Esophagus (tissue), 2 donors: ENCODE measurements at regions not wholly inside any gene's neighbourhood (a gene's known extent, or its start where the extent isn't known, plus 50 kb on each side); places are given as distances from the start of the nearest gene placed in this dataset.
"Not testable (repeated sequence)": the region's sequence is repeated elsewhere in the genome, so short reads cannot be mapped to it uniquely, and the experiment has no call there.

Experiments
- H3K27ac ChIP-seq, 2 donors: one replicate each; pipeline ENCODE4 v1.5.1; 2013; ENCODE audit warnings: low read depth in 2 of 2, mild to moderate bottlenecking in 2 of 2, inconsistent platforms in 1 of 2, low read length in 1 of 2, moderate library complexity in 1 of 2
- H3K27me3 ChIP-seq, 2 donors: one replicate each; pipeline ENCODE4 v1.6.1; 2013; ENCODE audit warnings: low read length in 2 of 2, control low read depth in 1 of 2, mild to moderate bottlenecking in 1 of 2; ENCODE audit not compliant: insufficient read depth in 2 of 2, control insufficient read depth in 1 of 2
- H3K36me3 ChIP-seq, 2 donors: one replicate each; pipeline ENCODE4 v1.6.1; 2013; ENCODE audit warnings: low read length in 1 of 2; ENCODE audit not compliant: control insufficient read depth in 2 of 2, insufficient read depth in 2 of 2
- H3K4me1 ChIP-seq, 2 donors: one replicate each; pipeline ENCODE4 v1.6.1; 2013; ENCODE audit warnings: low read length in 1 of 2; ENCODE audit not compliant: control insufficient read depth in 2 of 2, insufficient read depth in 2 of 2
- H3K4me3 ChIP-seq, 2 donors: one replicate each; pipeline ENCODE4 v1.5.1; 2013; ENCODE audit warnings: low read length in 2 of 2, mild to moderate bottlenecking in 2 of 2, low read depth in 1 of 2, moderate library complexity in 1 of 2
- H3K9me3 ChIP-seq, 2 donors: one replicate each; pipeline ENCODE4 v1.6.1; 2013; ENCODE audit warnings: mild to moderate bottlenecking in 2 of 2, low read depth in 1 of 2, low read length in 1 of 2, moderate library complexity in 1 of 2; ENCODE audit not compliant: control insufficient read depth in 2 of 2, insufficient read depth in 1 of 2
- WGBS, 2 donors: extraction: QIAGEN DNeasy Blood & Tissue Kit; methylation state at CpG; one replicate each; pipeline ENCODE4 v1.1.7; 2013; 5-methylcytosine and 5-hydroxymethylcytosine counted together
- donor health status: healthy with polysubstance abuse.
- donor health status: Bipolar disorder and iron deficiency.

DNA sequence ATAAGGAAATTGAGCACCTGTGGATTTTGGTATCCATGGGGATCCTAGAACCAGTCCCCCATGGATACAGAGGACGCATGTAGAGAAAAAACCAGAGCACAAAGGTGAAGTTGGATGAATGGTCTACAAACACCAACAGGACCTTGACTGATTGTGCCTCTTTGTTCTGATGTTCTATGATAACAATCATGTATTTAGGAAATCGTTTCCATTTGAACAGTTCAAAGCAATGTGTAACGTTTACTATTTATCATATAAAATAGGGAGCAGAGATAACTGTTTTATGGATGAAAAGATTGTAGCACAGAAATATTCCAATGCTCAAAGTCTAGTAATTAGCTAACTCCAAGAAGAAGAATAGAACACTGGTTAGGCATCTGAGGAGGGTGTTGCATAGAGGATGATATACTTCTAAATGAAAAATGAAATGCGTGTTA is 116.3 kb upstream of the FN1 start:
- H3K4me3 ChIP-seq: no peak overlapping the region
- no peak overlapping the region for H3K27ac ChIP-seq
- no peaks in the 10 kb centered on the region for H3K4me1 ChIP-seq
- WGBS, 2 donors: 77 to 84% methylated on average over 4 of the region's 4 CpGs
- no peaks in the 10 kb centered on the region for H3K9me3 ChIP-seq
- no peaks in the 10 kb centered on the region for H3K36me3 ChIP-seq
- H3K27me3 ChIP-seq: no peaks in the 10 kb centered on the region

DNA sequence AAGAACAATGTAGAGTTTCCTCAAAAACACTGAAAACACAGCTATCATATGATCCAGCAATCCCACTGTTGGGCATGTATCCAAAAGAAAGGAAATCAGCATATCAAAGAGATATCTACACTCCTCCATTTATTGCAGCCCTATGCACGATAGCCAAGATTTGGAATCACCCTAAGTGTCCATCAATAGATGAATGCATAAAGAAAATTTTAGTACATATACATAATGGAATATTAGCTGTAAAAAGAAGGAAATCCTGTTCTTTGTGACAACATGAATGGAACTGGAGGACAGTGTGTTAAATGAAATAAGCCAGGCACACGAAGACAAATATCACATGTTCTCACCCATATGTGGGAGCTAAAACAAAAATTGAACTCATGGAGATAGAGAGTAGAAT is 114.5 kb upstream of the FN1 start:
- Histone ChIP-seq H3K4me3 (no peak overlapping the region), H3K9me3 (no peaks in the 10 kb centered on the region), H3K27me3 (no peaks in the 10 kb centered on the region), H3K36me3 (no peaks in the 10 kb centered on the region), H3K27ac (no peak overlapping the region), H3K4me1 (no peaks in the 10 kb centered on the region)
- 57 to 75% methylated on average over 2 of the region's 2 CpGs for WGBS, 2 donors

DNA sequence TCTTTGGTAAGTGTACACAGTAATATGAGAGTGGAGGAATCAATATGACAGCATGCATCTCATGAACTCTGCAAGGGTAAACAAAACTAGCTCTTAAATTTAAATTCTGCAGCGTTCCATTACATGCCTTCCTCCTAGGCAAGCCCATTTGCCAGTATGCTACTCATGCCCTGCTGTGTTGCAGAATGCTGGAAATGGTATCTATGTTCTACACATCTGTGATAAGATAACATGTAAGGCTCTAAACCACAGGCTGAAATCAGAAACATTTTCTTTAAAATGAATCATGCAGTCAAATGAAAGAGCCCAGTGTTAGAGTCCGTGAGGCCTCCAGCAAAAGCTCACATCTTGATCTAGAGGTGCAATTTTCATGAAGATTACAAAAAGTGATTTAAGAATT is 112.8 kb upstream of the FN1 start:
- Histone ChIP-seq H3K27me3 (no peaks in the 10 kb centered on the region), H3K36me3 (no peaks in the 10 kb centered on the region), H3K4me3 (no peak overlapping the region), H3K27ac (no peak overlapping the region), H3K4me1 (no peaks in the 10 kb centered on the region), H3K9me3 (no peaks in the 10 kb centered on the region)
- WGBS, 2 donors: 78 to 86% methylated on average over 2 of the region's 2 CpGs

DNA sequence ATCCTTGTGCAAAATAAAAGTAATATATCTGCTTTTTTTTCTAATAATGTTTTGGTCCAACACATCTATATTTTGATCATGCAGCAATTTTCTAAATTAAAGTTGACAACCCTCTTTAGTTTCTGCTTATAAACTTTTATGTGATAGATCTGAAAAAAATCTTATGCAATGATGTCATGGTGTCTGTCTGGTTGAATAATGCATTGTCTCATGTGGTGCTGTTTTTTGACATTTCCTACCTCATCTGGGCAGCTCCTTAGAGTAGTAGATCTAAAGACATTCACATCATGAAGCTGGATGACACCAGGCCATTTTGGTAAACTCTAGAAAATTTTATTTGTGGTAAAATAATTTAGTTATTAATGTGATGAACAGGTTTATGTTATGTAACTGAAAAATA is 106.8 kb upstream of the FN1 start:
- no peak overlapping the region for H3K4me3 ChIP-seq
- no peaks in the 10 kb centered on the region for H3K9me3 ChIP-seq
- H3K27ac ChIP-seq: no peak overlapping the region
- H3K36me3 ChIP-seq: no peaks in the 10 kb centered on the region
- H3K4me1 ChIP-seq: no peaks in the 10 kb centered on the region
- H3K27me3 ChIP-seq: no peaks in the 10 kb centered on the region

DNA sequence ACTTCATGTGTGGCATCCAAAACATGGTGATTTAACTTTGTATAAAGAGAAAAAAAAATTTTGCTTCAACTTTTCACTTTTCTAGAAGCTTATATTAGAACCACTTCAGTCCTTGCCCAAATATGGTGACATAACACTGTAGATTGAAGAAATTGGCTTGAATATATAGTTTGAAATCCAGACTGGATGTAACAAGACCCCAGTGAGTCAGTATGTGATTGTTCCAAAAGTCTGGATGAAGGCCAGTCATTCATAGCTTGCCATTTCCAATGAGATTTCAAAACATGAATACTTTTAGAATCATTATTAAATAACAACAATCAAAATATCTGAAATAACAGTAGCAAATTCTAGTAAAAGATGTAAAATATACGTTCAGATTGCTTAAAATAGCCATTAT is 104.8 kb upstream of the FN1 start:
- WGBS, 2 donors: 21 to 41% methylated on average over 1 of the region's 1 CpG
- H3K9me3 ChIP-seq: no peaks in the 10 kb centered on the region
- H3K4me1 ChIP-seq: no peaks in the 10 kb centered on the region
- H3K36me3 ChIP-seq: no peaks in the 10 kb centered on the region
- H3K27me3 ChIP-seq: no peaks in the 10 kb centered on the region
- H3K27ac ChIP-seq: no peak overlapping the region
- H3K4me3 ChIP-seq: no peak overlapping the region

DNA sequence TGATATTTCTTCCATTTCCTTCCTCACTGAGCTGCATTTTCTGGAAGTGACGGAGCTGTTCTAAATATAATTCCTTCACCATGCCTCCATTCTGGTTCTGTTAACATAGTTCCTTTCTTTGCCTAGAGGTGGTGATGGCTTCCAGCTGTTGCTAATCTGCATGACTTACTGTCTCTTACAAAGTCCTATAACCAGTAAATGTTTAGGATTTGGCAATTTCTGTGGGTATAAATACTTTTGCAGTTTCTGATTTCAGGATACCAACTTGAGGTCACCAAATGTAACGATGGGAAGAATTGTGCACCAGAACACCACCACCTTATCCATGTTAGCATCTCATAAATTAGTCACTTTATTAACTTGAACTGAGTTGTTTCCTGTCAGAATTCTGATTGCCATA is 101.7 kb upstream of the FN1 start:
- Histone ChIP-seq H3K36me3 (no peaks in the 10 kb centered on the region), H3K27me3 (no peaks in the 10 kb centered on the region), H3K4me3 (no peak overlapping the region), H3K27ac (no peak overlapping the region), H3K9me3 (no peaks in the 10 kb centered on the region), H3K4me1 (no peaks in the 10 kb centered on the region)
- 64 to 70% methylated on average over 2 of the region's 2 CpGs for WGBS, 2 donors

DNA sequence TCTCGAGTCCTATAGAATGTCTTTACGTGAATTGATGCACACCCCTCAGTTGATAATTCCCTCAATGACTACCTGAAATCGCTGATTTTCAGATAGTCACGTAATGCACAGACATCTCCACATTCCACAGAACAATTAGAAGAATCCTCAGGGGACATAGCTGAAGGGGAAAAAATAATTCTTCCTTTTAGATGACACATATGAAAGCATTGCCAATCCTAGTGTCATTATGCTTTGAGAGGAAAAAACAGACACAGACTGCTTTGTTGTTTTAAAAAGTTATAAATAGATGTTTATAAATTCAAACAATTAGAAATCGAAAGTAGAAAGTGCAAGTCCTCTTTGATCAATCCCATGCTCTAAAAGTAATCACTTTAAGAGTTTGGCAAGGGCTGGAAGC is 100.6 kb upstream of the FN1 start:
- WGBS, 2 donors: 61 to 64% methylated on average over 5 of the region's 5 CpGs
- Histone ChIP-seq H3K9me3 (no peaks in the 10 kb centered on the region), H3K27ac (no peak overlapping the region), H3K4me1 (no peaks in the 10 kb centered on the region), H3K27me3 (no peaks in the 10 kb centered on the region), H3K4me3 (no peak overlapping the region), H3K36me3 (no peaks in the 10 kb centered on the region)

DNA sequence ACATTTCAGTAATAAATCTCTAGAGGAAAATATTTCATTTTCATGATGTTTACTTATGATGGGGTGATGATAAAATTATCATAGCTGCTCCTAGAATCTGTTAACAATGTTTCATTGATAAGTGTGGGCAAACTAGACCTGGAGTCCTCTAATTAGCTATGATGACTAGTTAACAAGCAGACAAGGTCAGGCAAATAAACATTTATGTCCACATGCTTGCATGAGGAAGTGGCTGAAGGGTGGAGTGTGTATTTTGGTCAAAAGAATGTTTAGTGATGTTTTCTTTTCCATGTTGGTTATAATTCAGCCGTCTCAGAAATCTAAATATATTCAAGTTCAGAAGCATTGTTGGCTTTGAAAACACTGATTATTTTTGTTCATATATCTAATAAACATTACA is 99.9 kb upstream of the FN1 start:
- WGBS, 2 donors: 33 to 34% methylated on average over 1 of the region's 1 CpG
- no peaks in the 10 kb centered on the region for H3K36me3 ChIP-seq
- no peaks in the 10 kb centered on the region for H3K9me3 ChIP-seq
- no peaks in the 10 kb centered on the region for H3K27me3 ChIP-seq
- H3K4me1 ChIP-seq: no peaks in the 10 kb centered on the region
- no peak overlapping the region for H3K27ac ChIP-seq
- no peak overlapping the region for H3K4me3 ChIP-seq

DNA sequence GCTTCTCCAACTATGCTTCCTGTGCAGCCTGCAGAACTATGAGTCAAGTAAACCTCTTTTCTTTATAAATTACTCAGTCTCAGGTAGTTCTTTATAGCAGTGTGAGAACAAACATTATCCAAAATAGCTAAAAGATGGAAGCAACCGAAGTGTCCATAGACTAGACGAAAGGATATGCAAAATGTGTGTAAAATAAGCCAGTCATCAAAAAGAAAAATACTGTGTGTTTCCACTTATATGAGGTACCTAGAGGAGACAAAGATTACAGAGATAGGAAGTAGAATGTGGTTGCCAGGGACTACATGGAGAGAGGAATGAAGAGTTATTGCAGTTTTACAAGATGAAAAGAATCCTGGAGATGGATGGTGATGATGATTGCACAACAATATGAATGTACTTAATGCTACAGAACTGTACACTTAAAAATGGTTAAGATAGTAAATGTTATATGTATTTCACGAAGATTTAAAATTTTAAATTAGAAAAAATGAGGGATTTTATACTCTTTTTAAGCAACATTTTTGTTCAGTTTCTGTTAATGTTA is 99.3 kb upstream of the FN1 start:
- no peaks in the 10 kb centered on the region for H3K27me3 ChIP-seq
- no peak overlapping the region for H3K27ac ChIP-seq
- H3K4me3 ChIP-seq: no peak overlapping the region
- WGBS, 2 donors: 88% methylated on average over 3 of the region's 3 CpGs
- H3K9me3 ChIP-seq: no peaks in the 10 kb centered on the region
- no peaks in the 10 kb centered on the region for H3K36me3 ChIP-seq
- no peaks in the 10 kb centered on the region for H3K4me1 ChIP-seq

DNA sequence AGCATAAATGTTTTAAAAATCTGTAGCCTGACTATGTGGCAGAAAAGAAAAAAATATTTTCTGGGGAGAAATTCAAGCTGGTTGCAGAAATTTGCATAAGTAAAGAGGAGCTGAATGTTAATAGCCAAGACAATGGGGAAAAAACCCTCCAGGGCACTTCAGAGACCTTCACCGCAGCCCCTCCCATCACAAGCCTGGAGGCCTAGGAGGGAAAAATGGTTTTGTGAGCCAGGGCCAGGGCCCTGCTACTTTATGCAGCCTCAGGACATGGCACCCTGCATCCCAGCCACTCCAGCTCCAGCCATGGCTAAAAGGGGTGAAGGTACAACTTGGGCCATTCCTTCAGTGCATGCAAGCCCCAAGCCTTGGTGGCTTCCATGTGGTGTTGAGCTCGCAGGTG is 97.8 kb upstream of the FN1 start:
- H3K9me3 ChIP-seq, H3K4me3 ChIP-seq, H3K4me1 ChIP-seq, H3K36me3 ChIP-seq, H3K27ac ChIP-seq, H3K27me3 ChIP-seq: not testable (repeated sequence)
- WGBS, 2 donors: 95 to 97% methylated on average over 2 of the region's 2 CpGs
